H1 (cell line): ENCODE measurements at regions not wholly inside any gene's neighbourhood (a gene's known extent, or its start where the extent isn't known, plus 50 kb on each side); places are given as distances from the start of the nearest gene placed in this dataset.

Experiments
- CTCF ChIA-PET: fragments of 300-600 bp; sonication (Branson Sonifier 250); formaldehyde crosslinking; loops from one replicate; lab custom pipeline; 2021; ENCODE audit not compliant: partially characterized antibody; lab: Charles Lee
- POLR2A ChIA-PET: fragments of 300-600 bp; sonication (Branson Sonifier 250); formaldehyde crosslinking; loops from one replicate; lab custom pipeline; 2021; ENCODE audit warnings: inconsistent platforms; ENCODE audit not compliant: partially characterized antibody; lab: Charles Lee
- DNase-seq, 2 experiments: peaks; one replicate each; pipeline versions ENCODE4 v3.0.0 to v3.0.0-alpha.2; 2010 to 2022; ENCODE audit warnings: low spot score in 2 of 2, low read depth in 1 of 2, mixed read lengths in 1 of 2
- FAIRE-seq: peaks from 2 replicates; lab custom pipeline; 2011; peaks lifted over from hg19 to GRCh38; lab: Jason Lieb, UNC
- H2AFZ ChIP-seq: 2 replicates; pipeline ENCODE4 v1.8.1; 2012; ENCODE audit warnings: low read length, inconsistent platforms
- H2AK5ac ChIP-seq: 2 replicates; pipeline ENCODE4 v1.6.1; 2013; ENCODE audit warnings: low read depth, low read length
- H2BK120ac ChIP-seq: replicated peaks from 2 replicates; pipeline ENCODE3; 2013; ENCODE audit warnings: low read depth, low read length, inconsistent platforms
- H2BK12ac ChIP-seq: 2 replicates; pipeline ENCODE4 v1.6.1; 2013; ENCODE audit warnings: low read depth, low read length
- H2BK15ac ChIP-seq: 2 replicates; pipeline ENCODE4 v1.6.1; 2013; ENCODE audit warnings: low read length
- H2BK20ac ChIP-seq: 2 replicates; pipeline ENCODE4 v1.6.1; 2013; ENCODE audit warnings: low read length
- H2BK5ac ChIP-seq: 2 replicates; pipeline ENCODE4 v1.6.1; 2013; ENCODE audit warnings: low read depth, low read length
- H3K14ac ChIP-seq: 2 replicates; pipeline ENCODE4 v1.6.1; 2013; ENCODE audit warnings: inconsistent platforms; ENCODE audit not compliant: insufficient read length
- H3K18ac ChIP-seq: 2 replicates; pipeline ENCODE4 v1.6.1; 2013; ENCODE audit warnings: low read length; ENCODE audit errors: extremely low read depth
- H3K23ac ChIP-seq: 2 replicates; pipeline ENCODE4 v1.6.1; 2013; ENCODE audit warnings: inconsistent platforms; ENCODE audit not compliant: insufficient read length
- H3K23me2 ChIP-seq: 2 replicates; pipeline ENCODE4 v1.6.1; 2013; ENCODE audit warnings: low read depth, low read length
- H3K27ac ChIP-seq: 2 replicates; pipeline ENCODE4 v1.6.1; 2011; ENCODE audit warnings: low read depth, low read length, inconsistent platforms
- H3K27me3 ChIP-seq, 4 experiments: replicated peaks in 1 of 4; 1 replicate in 1 of 4; 2 replicates in 3 of 4; pipeline versions ENCODE4 v1.6.1 to v1.8.1; 2011 to 2013; ENCODE audit warnings: low read length in 3 of 4, mild to moderate bottlenecking in 3 of 4, inconsistent platforms in 2 of 4, mixed read lengths in 2 of 4, moderate library complexity in 1 of 4; ENCODE audit not compliant: control insufficient read depth in 3 of 4, insufficient read depth in 3 of 4; ENCODE audit errors: extremely low read depth in 1 of 4
- H3K36me3 ChIP-seq, 4 experiments: 2 replicates each; pipeline versions ENCODE4 v1.6.1 to v1.8.1; 2011 to 2013; ENCODE audit warnings: mild to moderate bottlenecking in 4 of 4, low read length in 3 of 4, moderate library complexity in 2 of 4, control low read depth in 1 of 4, inconsistent platforms in 1 of 4; ENCODE audit not compliant: insufficient read depth in 4 of 4, control insufficient read depth in 2 of 4
- H3K4ac ChIP-seq: replicated peaks from 2 replicates; pipeline ENCODE3; 2013; ENCODE audit warnings: low read length, low read depth, mixed read lengths, inconsistent platforms; ENCODE audit not compliant: insufficient read length
- H3K4me1 ChIP-seq, 4 experiments: replicated peaks in 1 of 4; 1 replicate in 1 of 4; 2 replicates in 3 of 4; pipeline versions ENCODE4 v1.6.1 to v1.8.1; 2011 to 2013; ENCODE audit warnings: low read length in 3 of 4, inconsistent platforms in 2 of 4, mixed read lengths in 1 of 4; ENCODE audit not compliant: insufficient read depth in 4 of 4, control insufficient read depth in 3 of 4
- H3K4me2 ChIP-seq, 2 experiments: 2 replicates each; pipeline versions ENCODE4 v1.6.1 to v1.8.1; 2011 to 2013; ENCODE audit warnings: low read depth in 2 of 2, low read length in 2 of 2, control low read depth in 1 of 2, inconsistent platforms in 1 of 2, mild to moderate bottlenecking in 1 of 2; ENCODE audit not compliant: insufficient read depth in 1 of 2
- H3K4me3 ChIP-seq, 4 experiments: fragments of 200-600, 300-600 bp in 1 of 4; sonication (generic), shearing (Covaris generic), sonication (Bioruptor Twin) in 1 of 4; 2 replicates each; pipeline versions ENCODE4 v1.5.1 to v1.8.1; 2011 to 2016; ENCODE audit warnings: low read length in 4 of 4, low read depth in 3 of 4, control low read depth in 2 of 4, inconsistent platforms in 2 of 4, mild to moderate bottlenecking in 2 of 4, mixed read lengths in 1 of 4, moderate library complexity in 1 of 4; ENCODE audit not compliant: insufficient read depth in 2 of 4; ENCODE audit errors: extremely low read depth in 1 of 4
- H3K56ac ChIP-seq: replicated peaks from 2 replicates; pipeline ENCODE3; 2013; ENCODE audit warnings: low read depth, mild to moderate bottlenecking, mixed read lengths, low read length, inconsistent platforms; ENCODE audit not compliant: insufficient read length
- H3K79me1 ChIP-seq: 2 replicates; pipeline ENCODE4 v1.6.1; 2013; ENCODE audit warnings: low read depth, low read length, control low read depth
- H3K79me2 ChIP-seq, 2 experiments: 2 replicates each; pipeline versions ENCODE4 v1.6.1 to v1.8.1; 2012 to 2013; ENCODE audit warnings: low read length in 2 of 2, mild to moderate bottlenecking in 2 of 2, inconsistent platforms in 1 of 2; ENCODE audit not compliant: insufficient read depth in 2 of 2, control insufficient read depth in 1 of 2
- H3K9ac ChIP-seq, 4 experiments: replicated peaks in 1 of 4; 1 replicate in 1 of 4; 2 replicates in 3 of 4; pipeline versions ENCODE4 v1.6.1 to v1.8.1; 2011 to 2013; ENCODE audit warnings: low read depth in 3 of 4, low read length in 3 of 4, control low read depth in 2 of 4, mild to moderate bottlenecking in 2 of 4, moderate library complexity in 2 of 4, inconsistent platforms in 1 of 4; ENCODE audit errors: extremely low read depth in 1 of 4
- H3K9me3 ChIP-seq, 2 experiments: 2 replicates each; pipeline versions ENCODE4 v1.6.1 to v1.8.1; 2012 to 2013; ENCODE audit warnings: mild to moderate bottlenecking in 2 of 2, moderate library complexity in 2 of 2, control low read depth in 1 of 2, inconsistent platforms in 1 of 2, low read depth in 1 of 2, low read length in 1 of 2, mixed read lengths in 1 of 2; ENCODE audit not compliant: insufficient read depth in 2 of 2
- H4K20me1 ChIP-seq, 2 experiments: replicated peaks in 1 of 2; 2 replicates each; pipeline versions ENCODE3 to v1.8.1; 2011 to 2013; ENCODE audit warnings: inconsistent platforms in 2 of 2, low read length in 2 of 2, mild to moderate bottlenecking in 1 of 2; ENCODE audit not compliant: insufficient read depth in 2 of 2, control insufficient read depth in 1 of 2
- H4K5ac ChIP-seq: 2 replicates; pipeline ENCODE4 v1.6.1; 2013; ENCODE audit warnings: low read length, low read depth, mixed read lengths, inconsistent platforms; ENCODE audit not compliant: insufficient read length
- H4K8ac ChIP-seq: 2 replicates; pipeline ENCODE4 v1.8.0; 2013; ENCODE audit warnings: mild to moderate bottlenecking, moderate library complexity, low read length, inconsistent platforms; ENCODE audit not compliant: insufficient read depth; ENCODE audit errors: extremely low read depth
- H4K91ac ChIP-seq: replicated peaks from 2 replicates; pipeline ENCODE3; 2013; ENCODE audit warnings: low read length, mixed read lengths, inconsistent platforms; ENCODE audit not compliant: insufficient read length
- CEBPB ChIP-seq: IDR thresholded peaks from 2 replicates; pipeline ENCODE4 v1.6.1; 2012; ENCODE audit warnings: low read depth, low read length
- CREB1 ChIP-seq: IDR thresholded peaks from 2 replicates; pipeline ENCODE4 v1.6.1; 2012; ENCODE audit warnings: inconsistent platforms
- EGR1 ChIP-seq: IDR thresholded peaks from 2 replicates; pipeline ENCODE4 v1.6.1; 2011; ENCODE audit warnings: low read depth, low read length, borderline replicate concordance
- EP300 ChIP-seq, 2 experiments: IDR thresholded peaks; 1 replicate in 1 of 2; 2 replicates in 1 of 2; pipeline ENCODE4 v1.6.1; 2011 to 2012; ENCODE audit warnings: low read depth in 2 of 2, low read length in 2 of 2, mild to moderate bottlenecking in 2 of 2, borderline replicate concordance in 1 of 2, inconsistent platforms in 1 of 2, moderate library complexity in 1 of 2
- EZH2 ChIP-seq: fragments of 200-600 bp; sonication (generic); IDR thresholded peaks from 2 replicates; pipeline ENCODE4 v1.7.1; 2012; ENCODE audit warnings: low read depth, mild to moderate bottlenecking, moderate library complexity, low read length, inconsistent platforms; ENCODE audit not compliant: severe bottlenecking
- JUN ChIP-seq: IDR thresholded peaks from 2 replicates; pipeline ENCODE4 v1.6.1; 2011; ENCODE audit warnings: low read depth, mild to moderate bottlenecking, improper control_type of control experiment, low read length
- KDM5A ChIP-seq: fragments of 200-600 bp; IDR thresholded peaks from 2 replicates; pipeline ENCODE4 v1.7.1; 2012; ENCODE audit warnings: mild to moderate bottlenecking, low read length, inconsistent platforms, mixed read lengths
- PHF8 ChIP-seq: fragments of 200-600 bp; sonication (generic); conservative IDR thresholded peaks from 2 replicates; pipeline ENCODE4 v1.7.1; 2012; ENCODE audit warnings: low read depth, mild to moderate bottlenecking, inconsistent platforms, low read length, moderate library complexity
- POLR2AphosphoS5 ChIP-seq: IDR thresholded peaks from 2 replicates; pipeline ENCODE4 v1.6.1; 2011; ENCODE audit warnings: low read depth, low read length
- SIRT6 ChIP-seq: IDR thresholded peaks from one replicate; pipeline ENCODE4 v1.7.1; 2012; ENCODE audit warnings: low read length, inconsistent platforms
- SP2 ChIP-seq: IDR thresholded peaks from 2 replicates; pipeline ENCODE4 v1.6.1; 2012; ENCODE audit warnings: mild to moderate bottlenecking, low read length, inconsistent platforms
- TCF12 ChIP-seq: IDR thresholded peaks from 2 replicates; pipeline ENCODE4 v1.6.1; 2011; ENCODE audit warnings: low read depth, mild to moderate bottlenecking, low read length
- TF ChIP-seq, protein P1 (sequence below), 3 experiments: IDR thresholded peaks; 1 replicate in 2 of 3; 2 replicates in 1 of 3; pipeline versions ENCODE4 v1.5.1 to v1.6.1; 2011; ENCODE audit warnings: low read length in 3 of 3, mild to moderate bottlenecking in 3 of 3, inconsistent platforms in 2 of 3, low read depth in 1 of 3, moderate library complexity in 1 of 3; ENCODE audit not compliant: insufficient read depth in 1 of 3; ENCODE audit errors: control extremely low read depth in 1 of 3
- TF ChIP-seq, protein P2 (sequence below): IDR thresholded peaks from 2 replicates; pipeline ENCODE4 v1.6.1; 2012; ENCODE audit warnings: inconsistent platforms

DNA sequence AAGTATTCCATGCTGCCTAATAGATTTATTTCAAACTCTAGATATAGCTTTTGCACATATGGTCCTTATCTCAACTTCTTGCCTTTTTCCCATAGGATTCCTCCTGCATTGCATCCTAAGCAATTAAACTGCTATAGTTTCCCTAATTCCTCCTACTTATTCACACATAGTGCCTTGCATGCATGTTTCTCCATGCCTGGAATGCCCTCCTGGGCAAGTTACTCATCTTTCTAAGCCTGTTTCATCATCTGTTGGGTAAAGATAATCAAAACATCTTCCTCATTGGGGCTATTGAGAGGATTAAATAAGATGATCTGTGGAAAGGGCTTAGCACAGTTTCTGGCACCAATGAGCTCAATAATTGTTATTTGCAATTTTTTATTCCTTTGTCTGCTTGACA, 726.5 kb downstream of the SLC4A3 start:
- Histone ChIP-seq H3K79me2 (no peaks in the 10 kb centered on the region), H2AFZ (no peak overlapping the region), H3K18ac (no peak overlapping the region), H4K5ac (no peak overlapping the region), H3K4me1 (no peaks in the 10 kb centered on the region; a peak in 1 of 7 replicates), H2AK5ac (no peak overlapping the region), H3K27me3 (no peaks in the 10 kb centered on the region), H3K9ac (no peak overlapping the region), H3K4me2 (no peak overlapping the region), H3K23me2 (no peaks in the 10 kb centered on the region), H3K4ac (no peak overlapping the region), H3K9me3 (no peaks in the 10 kb centered on the region), H3K56ac (no peak overlapping the region), H3K36me3 (no peaks in the 10 kb centered on the region), H2BK20ac (no peak overlapping the region), H3K27ac (no peak overlapping the region), H2BK15ac (no peak overlapping the region), H2BK120ac (no peak overlapping the region), H3K79me1 (no peaks in the 10 kb centered on the region), H3K14ac (no peak overlapping the region), H4K91ac (no peak overlapping the region), H4K8ac (no peak overlapping the region), H2BK12ac (no peak overlapping the region), H2BK5ac (no peak overlapping the region), H4K20me1 (no peaks in the 10 kb centered on the region), H3K4me3 (no peak overlapping the region), H3K23ac (no peak overlapping the region)
- ChIA-PET CTCF (no interaction called here), POLR2A (no interaction called here)
- DNase-seq (no peak), FAIRE-seq (no peak)
- TF ChIP-seq CREB1: no peak
- no peak for TF ChIP-seq SP2
- no peak for TF ChIP-seq CEBPB
- TF ChIP-seq KDM5A: no peak
- no peak for TF ChIP-seq POLR2AphosphoS5
- TF ChIP-seq PHF8: no peak
- no peak for TF ChIP-seq EZH2
- TF ChIP-seq, protein P1, sequence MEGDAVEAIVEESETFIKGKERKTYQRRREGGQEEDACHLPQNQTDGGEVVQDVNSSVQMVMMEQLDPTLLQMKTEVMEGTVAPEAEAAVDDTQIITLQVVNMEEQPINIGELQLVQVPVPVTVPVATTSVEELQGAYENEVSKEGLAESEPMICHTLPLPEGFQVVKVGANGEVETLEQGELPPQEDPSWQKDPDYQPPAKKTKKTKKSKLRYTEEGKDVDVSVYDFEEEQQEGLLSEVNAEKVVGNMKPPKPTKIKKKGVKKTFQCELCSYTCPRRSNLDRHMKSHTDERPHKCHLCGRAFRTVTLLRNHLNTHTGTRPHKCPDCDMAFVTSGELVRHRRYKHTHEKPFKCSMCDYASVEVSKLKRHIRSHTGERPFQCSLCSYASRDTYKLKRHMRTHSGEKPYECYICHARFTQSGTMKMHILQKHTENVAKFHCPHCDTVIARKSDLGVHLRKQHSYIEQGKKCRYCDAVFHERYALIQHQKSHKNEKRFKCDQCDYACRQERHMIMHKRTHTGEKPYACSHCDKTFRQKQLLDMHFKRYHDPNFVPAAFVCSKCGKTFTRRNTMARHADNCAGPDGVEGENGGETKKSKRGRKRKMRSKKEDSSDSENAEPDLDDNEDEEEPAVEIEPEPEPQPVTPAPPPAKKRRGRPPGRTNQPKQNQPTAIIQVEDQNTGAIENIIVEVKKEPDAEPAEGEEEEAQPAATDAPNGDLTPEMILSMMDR (IDR thresholded peaks at IDR 0.05; ENCODE audit: control extremely low read depth in 1 of 3, insufficient read depth in 1 of 3, low read depth in 1 of 3, low read length in 3 of 3): no peak
- TF ChIP-seq, protein P2, sequence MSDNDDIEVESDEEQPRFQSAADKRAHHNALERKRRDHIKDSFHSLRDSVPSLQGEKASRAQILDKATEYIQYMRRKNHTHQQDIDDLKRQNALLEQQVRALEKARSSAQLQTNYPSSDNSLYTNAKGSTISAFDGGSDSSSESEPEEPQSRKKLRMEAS: no peak
- no peak for TF ChIP-seq EGR1
- no peak for TF ChIP-seq SIRT6
- TF ChIP-seq JUN: no peak
- TF ChIP-seq EP300 (IDR thresholded peaks at IDR 0.05; ENCODE audit: borderline replicate concordance in 1 of 2, low read depth in 2 of 2, low read length in 2 of 2): no peak
- no peak for TF ChIP-seq TCF12
